SH-SY5Y (cell line): ENCODE measurements at regions not wholly inside any gene's neighbourhood (a gene's known extent, or its start where the extent isn't known, plus 50 kb on each side); places are given as distances from the start of the nearest gene placed in this dataset.

Experiments
- GATA2 ChIP-seq: IDR thresholded peaks from 2 replicates; pipeline ENCODE4 v1.6.1; 2011; ENCODE audit warnings: mild to moderate bottlenecking, low read depth, low read length
- GATA3 ChIP-seq: IDR thresholded peaks from 2 replicates; pipeline ENCODE4 v1.6.1; 2011; ENCODE audit warnings: low read depth, mild to moderate bottlenecking, low read length, moderate library complexity

GRCh38 chr15:96424674-96425073 lies 94.2 kb downstream of the NR2F2 start:
- TF ChIP-seq GATA3: no peak
- no peak for TF ChIP-seq GATA2
